ENCODE measurements at regions not wholly inside any gene's neighbourhood (a gene's known extent, or its start where the extent isn't known, plus 50 kb on each side); places are given as distances from the start of the nearest gene placed in this dataset.

- TF ChIP-seq TARDBP (CRISPR knock-in tag; IDR thresholded peaks at IDR 0.05) (peak; percentile 51; the same call in 1 of the 2 replicates), SALL1 (CRISPR knock-in tag; IDR thresholded peaks at IDR 0.05) (peak; percentile 73), NR2F1 (CRISPR knock-in tag; IDR thresholded peaks at IDR 0.05) (peak in 1 of 2 experiments; percentile 64; a peak in 3 of 4 replicates), ZNF609 (CRISPR knock-in tag; IDR thresholded peaks at IDR 0.05; ENCODE audit: borderline replicate concordance) (peak; percentile 81), PATZ1 (CRISPR knock-in tag; IDR thresholded peaks at IDR 0.05) (peak; percentile 63), TBX2 (CRISPR knock-in tag; IDR thresholded peaks at IDR 0.05; ENCODE audit: borderline replicate concordance) (peak; percentile 82), ZFX (CRISPR knock-in tag; IDR thresholded peaks at IDR 0.05; ENCODE audit: low read depth) (peak; percentile 51; the same call in 1 of the 2 replicates), HIVEP1 (CRISPR knock-in tag; IDR thresholded peaks at IDR 0.05) (peak; percentile 47; the same call in 1 of the 2 replicates), IRF9 (CRISPR knock-in tag; IDR thresholded peaks at IDR 0.05; ENCODE audit: borderline replicate concordance) (no peak), PAXIP1 (CRISPR knock-in tag; conservative IDR thresholded peaks at IDR 0.05) (peak; percentile 83), NFYC (CRISPR knock-in tag; IDR thresholded peaks at IDR 0.05) (no peak), MAX (IDR thresholded peaks at IDR 0.05) (peak; percentile 87), CBX2 (IDR thresholded peaks at IDR 0.05; ENCODE audit: low read depth, low read length) (no peak), CBX2 (CRISPR knock-in tag; IDR thresholded peaks at IDR 0.05; ENCODE audit: low read depth) (no peak), KDM2A (CRISPR knock-in tag; IDR thresholded peaks at IDR 0.05; ENCODE audit: borderline replicate concordance, low read depth) (0 out of 2 replicates have a peak, but pooled peaks have one; percentile 42)
Observed at GRCh38 chr1:234874291-234875288, 254.0 kb downstream of the TOMM20 start (continued).
